NCI-H460 (cell line): ENCODE measurements at regions not wholly inside any gene's neighbourhood (a gene's known extent, or its start where the extent isn't known, plus 50 kb on each side); places are given as distances from the start of the nearest gene placed in this dataset.
"Not testable (repeated sequence)": the region's sequence is repeated elsewhere in the genome, so short reads cannot be mapped to it uniquely, and the experiment has no call there.

ENCODE experiments used
- DNase-seq: peaks from one replicate; pipeline ENCODE4 v3.0.0-alpha.2; 2016; ENCODE audit warnings: low read depth; ENCODE audit errors: extremely low read depth

GRCh38 chr5:152688561-152689249, 283.6 kb upstream of the NMUR2 start:
- peak; percentile 24 for DNase-seq

GRCh38 chr5:152689250-152689711, 284.2 kb upstream of the NMUR2 start:
- no peak for DNase-seq

- DNase-seq, result no peak
Measured at GRCh38 chr5:152694231-152694630, 289.2 kb upstream of the NMUR2 start.

GRCh38 chr5:152701305-152701949, 296.3 kb upstream of the NMUR2 start:
- DNase-seq, result no peak

GRCh38 chr5:152704286-152704685, 299.2 kb upstream of the NMUR2 start:
- no peak for DNase-seq

GRCh38 chr5:152711801-152712388, 306.8 kb upstream of the NMUR2 start:
- no peak for DNase-seq

GRCh38 chr5:152717393-152717792, 312.3 kb upstream of the NMUR2 start:
- no peak for DNase-seq

GRCh38 chr5:152723482-152723881, 318.4 kb upstream of the NMUR2 start:
- DNase-seq, result no peak

- no peak for DNase-seq
Measured at GRCh38 chr5:152730176-152730575, 325.1 kb upstream of the NMUR2 start.

- DNase-seq, result no peak
Measured at GRCh38 chr5:152736906-152737305, 331.8 kb upstream of the NMUR2 start.

- DNase-seq, result no peak
Measured at GRCh38 chr5:152739916-152740315, 334.8 kb upstream of the NMUR2 start.

GRCh38 chr5:152741126-152741525, 336.0 kb upstream of the NMUR2 start:
- not testable (repeated sequence) for DNase-seq

GRCh38 chr5:152787709-152788217, 382.7 kb upstream of the NMUR2 start:
- DNase-seq, result not testable (repeated sequence)

- no peak for DNase-seq
Measured at GRCh38 chr5:152801886-152802285, 396.8 kb upstream of the NMUR2 start.

GRCh38 chr5:152804179-152804578, 399.1 kb upstream of the NMUR2 start:
- no peak for DNase-seq

- DNase-seq, result peak; percentile 12
Measured at GRCh38 chr5:152811988-152812387, 406.9 kb upstream of the NMUR2 start.

GRCh38 chr5:152813526-152813925, 408.4 kb upstream of the NMUR2 start:
- DNase-seq, result no peak

- no peak for DNase-seq
Measured at GRCh38 chr5:152819891-152820290, 414.8 kb upstream of the NMUR2 start.

- no peak for DNase-seq
Measured at GRCh38 chr5:152824316-152824715, 419.2 kb upstream of the NMUR2 start.

GRCh38 chr5:152838241-152838786, 433.2 kb upstream of the NMUR2 start:
- DNase-seq, result no peak

- no peak for DNase-seq
Measured at GRCh38 chr5:152844713-152845112, 439.6 kb upstream of the NMUR2 start.
